H1 (cell line): ENCODE measurements at regions not wholly inside any gene's neighbourhood (a gene's known extent, or its start where the extent isn't known, plus 50 kb on each side); places are given as distances from the start of the nearest gene placed in this dataset.

Experiments
- BACH1 ChIP-seq: IDR thresholded peaks from 2 replicates; pipeline ENCODE4 v1.6.1; 2012; ENCODE audit warnings: low read length, improper control_type of control experiment
- BCL11A ChIP-seq, 2 experiments: IDR thresholded peaks; one replicate each; pipeline ENCODE4 v1.6.1; 2011; ENCODE audit warnings: low read depth in 2 of 2, low read length in 2 of 2, mild to moderate bottlenecking in 2 of 2
- BRCA1 ChIP-seq: IDR thresholded peaks from 2 replicates; pipeline ENCODE4 v1.6.1; 2012; ENCODE audit warnings: low read depth, low read length, improper control_type of control experiment
- CBX8 ChIP-seq: fragments of 300-800, 300-1000 bp; sonication (generic); IDR thresholded peaks from 2 replicates; pipeline ENCODE4 v1.7.1; 2016; ENCODE audit warnings: low read depth, low read length, borderline replicate concordance
- KDM5A ChIP-seq: fragments of 200-600 bp; IDR thresholded peaks from 2 replicates; pipeline ENCODE4 v1.7.1; 2012; ENCODE audit warnings: mild to moderate bottlenecking, low read length, inconsistent platforms, mixed read lengths
- NANOG ChIP-seq: IDR thresholded peaks from 2 replicates; pipeline ENCODE4 v1.6.1; 2011; ENCODE audit warnings: low read length, low read depth, mild to moderate bottlenecking, inconsistent platforms; ENCODE audit not compliant: insufficient read depth, poor library complexity, severe bottlenecking
- POU5F1 ChIP-seq: IDR thresholded peaks from 2 replicates; pipeline ENCODE4 v1.6.1; 2011; ENCODE audit warnings: low read depth, mild to moderate bottlenecking, low read length, moderate library complexity
- SAP30 ChIP-seq: fragments of 300-600 bp; sonication (generic); IDR thresholded peaks from 2 replicates; pipeline ENCODE4 v1.7.1; 2012; ENCODE audit warnings: low read length, moderate library complexity, mild to moderate bottlenecking, inconsistent platforms; ENCODE audit not compliant: insufficient read depth, insufficient replicate concordance
- SIX5 ChIP-seq: IDR thresholded peaks from 2 replicates; pipeline ENCODE4 v1.6.1; 2011; ENCODE audit warnings: mild to moderate bottlenecking, low read depth, low read length
- SP1 ChIP-seq: IDR thresholded peaks from 2 replicates; pipeline ENCODE4 v1.6.1; 2011; ENCODE audit warnings: low read depth, low read length
- TEAD4 ChIP-seq: IDR thresholded peaks from 2 replicates; pipeline ENCODE4 v1.6.1; 2012; ENCODE audit warnings: low read depth, low read length, inconsistent platforms, mixed read lengths

GRCh38 chr1:98049370-98050135, 128.7 kb upstream of the DPYD start (continued):
- TF ChIP-seq BCL11A (IDR thresholded peaks at IDR 0.05; ENCODE audit: low read depth in 2 of 2, low read length in 2 of 2), result no peak
- no peak for TF ChIP-seq NANOG
- TF ChIP-seq SIX5, result no peak
- TF ChIP-seq KDM5A, result no peak
- no peak for TF ChIP-seq SP1
- no peak for TF ChIP-seq CBX8
- TF ChIP-seq TEAD4, result no peak
- no peak for TF ChIP-seq BRCA1
- no peak for TF ChIP-seq SAP30
- no peak for TF ChIP-seq BACH1
- no peak for TF ChIP-seq POU5F1
